ENCODE measurements at regions not wholly inside any gene's neighbourhood (a gene's known extent, or its start where the extent isn't known, plus 50 kb on each side); places are given as distances from the start of the nearest gene placed in this dataset.

GRCh38 chr21:22154579-22155274 is 1156.5 kb downstream of the NCAM2 start:
- TF ChIP-seq NFE2L2 (conservative IDR thresholded peaks at IDR 0.05; ENCODE audit: low read length) (no peak), HDAC2 (IDR thresholded peaks at IDR 0.05) (no peak), BHLHE40 (IDR thresholded peaks at IDR 0.05; ENCODE audit: low read depth, low read length) (no peak), CTCF (IDR thresholded peaks at IDR 0.05) (no peak), EP300 (IDR thresholded peaks at IDR 0.05) (no peak), FOSL2 (IDR thresholded peaks at IDR 0.05) (no peak), FOSL2 (CRISPR knock-in tag; IDR thresholded peaks at IDR 0.05) (no peak), REST (IDR thresholded peaks at IDR 0.05) (no peak), MAX (IDR thresholded peaks at IDR 0.05) (no peak), RFX5 (IDR thresholded peaks at IDR 0.05) (no peak)
